NB4 (cell line): ENCODE measurements at regions not wholly inside any gene's neighbourhood (a gene's known extent, or its start where the extent isn't known, plus 50 kb on each side); places are given as distances from the start of the nearest gene placed in this dataset.

ENCODE experiments used
- CTCF ChIP-seq: IDR thresholded peaks from one replicate; pipeline ENCODE4 v1.5.1; 2012; ENCODE audit warnings: low read depth, low read length
- MAX ChIP-seq: IDR thresholded peaks from 2 replicates; pipeline ENCODE4 v1.6.1; 2011; ENCODE audit warnings: low read depth, low read length
- MYC ChIP-seq: IDR thresholded peaks from 2 replicates; pipeline ENCODE4 v1.6.1; 2011; ENCODE audit warnings: low read depth, low read length
- POLR2A ChIP-seq: IDR thresholded peaks from 2 replicates; pipeline ENCODE4 v1.6.1; 2011; ENCODE audit warnings: mild to moderate bottlenecking; ENCODE audit not compliant: insufficient read length; ENCODE audit errors: extremely low read depth

- TF ChIP-seq CTCF (no peak), MAX (no peak), POLR2A (no peak), MYC (no peak)
These were observed 287.2 kb downstream of the QKI start for GRCh38 chr6:163701762-163702161.
